H9 (cell line): ENCODE measurements at regions not wholly inside any gene's neighbourhood (a gene's known extent, or its start where the extent isn't known, plus 50 kb on each side); places are given as distances from the start of the nearest gene placed in this dataset.

ENCODE experiments used
- DNase-seq: peaks from one replicate; pipeline ENCODE4 v3.0.0-alpha.2; 2017
- H2AFZ ChIP-seq: one replicate; pipeline ENCODE4 v1.6.1; 2013; ENCODE audit warnings: mild to moderate bottlenecking, low read length, control low read depth, moderate library complexity
- H2AK5ac ChIP-seq: 2 replicates; pipeline ENCODE4 v1.6.1; 2013; ENCODE audit warnings: low read length, control low read depth, mixed read lengths; ENCODE audit not compliant: insufficient read length
- H2BK120ac ChIP-seq: one replicate; pipeline ENCODE4 v1.6.1; 2013; ENCODE audit warnings: low read depth, mild to moderate bottlenecking, low read length, control low read depth, inconsistent platforms; ENCODE audit not compliant: poor library complexity, severe bottlenecking
- H2BK12ac ChIP-seq: 2 replicates; pipeline ENCODE4 v1.6.1; 2013; ENCODE audit warnings: low read length, control low read depth, mixed read lengths, low read depth; ENCODE audit not compliant: insufficient read length
- H2BK15ac ChIP-seq: 2 replicates; pipeline ENCODE4 v1.6.1; 2013; ENCODE audit warnings: low read depth, low read length, control low read depth
- H2BK20ac ChIP-seq: one replicate; pipeline ENCODE4 v1.6.1; 2013; ENCODE audit warnings: low read depth, mild to moderate bottlenecking, low read length, control low read depth, inconsistent platforms; ENCODE audit not compliant: poor library complexity, severe bottlenecking
- H2BK5ac ChIP-seq: 2 replicates; pipeline ENCODE4 v1.6.1; 2013; ENCODE audit warnings: low read length, control low read depth, mixed read lengths; ENCODE audit not compliant: insufficient read length
- H3K14ac ChIP-seq: 2 replicates; pipeline ENCODE4 v1.6.1; 2013; ENCODE audit warnings: low read length, control low read depth; ENCODE audit not compliant: insufficient read depth
- H3K18ac ChIP-seq: 2 replicates; pipeline ENCODE4 v1.6.1; 2013; ENCODE audit warnings: low read depth, mild to moderate bottlenecking, mixed read lengths, low read length, control low read depth; ENCODE audit not compliant: insufficient read length
- H3K23ac ChIP-seq: 2 replicates; pipeline ENCODE4 v1.6.1; 2013; ENCODE audit warnings: low read length, control low read depth, mixed read lengths, low read depth; ENCODE audit not compliant: insufficient read length
- H3K23me2 ChIP-seq: 2 replicates; pipeline ENCODE4 v1.6.1; 2013; ENCODE audit warnings: low read depth, mild to moderate bottlenecking, mixed read lengths, low read length, control low read depth; ENCODE audit not compliant: insufficient read length, poor library complexity, severe bottlenecking
- H3K27ac ChIP-seq: 2 replicates; pipeline ENCODE4 v1.5.1; 2013; ENCODE audit warnings: low read length, control low read depth, mixed read lengths, low read depth; ENCODE audit not compliant: insufficient read length
- H3K27me3 ChIP-seq: 2 replicates; pipeline ENCODE4 v1.6.1; 2013; ENCODE audit warnings: low read length, control low read depth, inconsistent platforms; ENCODE audit not compliant: insufficient read depth
- H3K4ac ChIP-seq: 2 replicates; pipeline ENCODE4 v1.6.1; 2013; ENCODE audit warnings: low read depth, mild to moderate bottlenecking, control low read depth, inconsistent platforms, low read length, moderate library complexity
- H3K4me1 ChIP-seq: 2 replicates; pipeline ENCODE4 v1.6.1; 2013; ENCODE audit warnings: low read length, control low read depth, inconsistent platforms; ENCODE audit not compliant: insufficient read depth
- H3K4me2 ChIP-seq: 2 replicates; pipeline ENCODE4 v1.6.1; 2013; ENCODE audit warnings: low read length, control low read depth, mixed read lengths; ENCODE audit not compliant: insufficient read length, insufficient read depth
- H3K56ac ChIP-seq: 2 replicates; pipeline ENCODE4 v1.6.1; 2013; ENCODE audit warnings: low read depth, mild to moderate bottlenecking, mixed read lengths, low read length, control low read depth; ENCODE audit not compliant: insufficient read length
- H3K79me1 ChIP-seq: 2 replicates; pipeline ENCODE4 v1.6.1; 2013; ENCODE audit warnings: low read depth, mild to moderate bottlenecking, moderate library complexity, low read length, control low read depth, inconsistent platforms; ENCODE audit not compliant: insufficient read depth, poor library complexity, severe bottlenecking
- H3K79me2 ChIP-seq: 2 replicates; pipeline ENCODE4 v1.6.1; 2013; ENCODE audit warnings: low read length, control low read depth, inconsistent platforms; ENCODE audit not compliant: insufficient read depth
- H3K9ac ChIP-seq: 2 replicates; pipeline ENCODE4 v1.6.1; 2013; ENCODE audit warnings: low read length, control low read depth, mixed read lengths; ENCODE audit not compliant: insufficient read length; ENCODE audit errors: extremely low read depth
- H3K9me3 ChIP-seq: one replicate; pipeline ENCODE4 v1.6.1; 2013; ENCODE audit warnings: low read depth, low read length, inconsistent platforms; ENCODE audit not compliant: control insufficient read depth
- H3T11ph ChIP-seq: one replicate; pipeline ENCODE4 v1.6.1; 2013; ENCODE audit warnings: mild to moderate bottlenecking, low read length, control low read depth, inconsistent platforms
- H4K20me1 ChIP-seq: one replicate; pipeline ENCODE4 v1.6.1; 2013; ENCODE audit not compliant: control insufficient read depth, insufficient read length, insufficient read depth
- H4K5ac ChIP-seq: 2 replicates; pipeline ENCODE4 v1.6.1; 2013; ENCODE audit warnings: low read depth, mild to moderate bottlenecking, mixed read lengths, low read length, control low read depth; ENCODE audit not compliant: insufficient read length
- H4K8ac ChIP-seq: replicated peaks from 2 replicates; pipeline ENCODE4 v1.6.1; 2013; ENCODE audit warnings: low read length, control low read depth, mixed read lengths, low read depth; ENCODE audit not compliant: insufficient read length
- H4K91ac ChIP-seq: 2 replicates; pipeline ENCODE4 v1.6.1; 2013; ENCODE audit warnings: low read depth, mild to moderate bottlenecking, moderate library complexity, mixed read lengths, low read length, control low read depth; ENCODE audit not compliant: insufficient read length
- H3K27ac Mint-ChIP-seq, 3 experiments: 2 replicates in 2 of 3; 3 replicates in 1 of 3; pipeline ENCODE4 v1.8.0; 2020 to 2021; ENCODE audit warnings: mixed read lengths in 3 of 3, mild to moderate bottlenecking in 1 of 3, moderate library complexity in 1 of 3
- H3K27me3 Mint-ChIP-seq: 2 replicates; pipeline ENCODE4 v1.8.0; 2021; ENCODE audit warnings: low read depth, mild to moderate bottlenecking, moderate library complexity, mixed read lengths
- H3K36me3 Mint-ChIP-seq, 3 experiments: 2 replicates in 2 of 3; 3 replicates in 1 of 3; pipeline ENCODE4 v1.8.0; 2020 to 2021; ENCODE audit warnings: low read depth in 3 of 3, mixed read lengths in 3 of 3; ENCODE audit not compliant: insufficient read depth in 1 of 3
- H3K4me1 Mint-ChIP-seq, 2 experiments: 2 replicates each; pipeline ENCODE4 v1.8.0; 2020; ENCODE audit warnings: mixed read lengths in 2 of 2
- H3K4me3 Mint-ChIP-seq, 2 experiments: 2 replicates in 1 of 2; 3 replicates in 1 of 2; pipeline ENCODE4 v1.8.0; 2020 to 2021; ENCODE audit warnings: mild to moderate bottlenecking in 2 of 2, mixed read lengths in 2 of 2, moderate library complexity in 1 of 2
- H3K9me3 Mint-ChIP-seq, 2 experiments: 2 replicates in 1 of 2; 3 replicates in 1 of 2; pipeline ENCODE4 v1.8.0; 2020; ENCODE audit warnings: mild to moderate bottlenecking in 2 of 2, mixed read lengths in 2 of 2, moderate library complexity in 1 of 2
- WGBS: extraction: QIAGEN DNeasy Blood & Tissue Kit; methylation state at CpG from one replicate; pipeline ENCODE4 v1.1.7; 2013; ENCODE audit warnings: missing lambda C conversion rate, low lambda C conversion rate, mixed read lengths; ENCODE audit not compliant: insufficient read length; ENCODE audit errors: extremely low coverage; 5-methylcytosine and 5-hydroxymethylcytosine counted together
- TF ChIP-seq, protein P1 (sequence below): fragments of 200-600 bp; sonication (generic); conservative IDR thresholded peaks from 3 replicates; pipeline ENCODE4 v1.8.0; 2021; ENCODE audit warnings: antibody characterized with exemption, mild to moderate bottlenecking

DNA sequence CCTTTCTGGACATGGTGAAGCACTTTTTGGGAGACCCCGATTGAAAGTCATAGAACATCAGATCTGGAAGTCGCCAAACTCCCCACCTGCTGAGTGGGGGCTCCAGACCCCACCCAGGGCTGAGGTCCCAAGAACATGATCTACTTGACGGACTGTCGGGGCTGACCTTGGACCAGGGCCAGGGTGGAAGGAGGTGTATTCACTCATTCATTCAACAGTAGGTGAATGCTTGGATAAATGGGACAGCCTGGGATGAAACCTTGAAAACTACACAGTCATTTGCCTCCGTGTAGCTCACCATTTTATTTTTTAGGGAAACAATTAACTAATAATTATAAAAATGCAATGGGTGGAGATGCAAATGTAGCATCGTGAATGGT, 629.0 kb downstream of the BRD1 start:
- no peak overlapping the region for H3K56ac ChIP-seq
- H2BK20ac ChIP-seq: no peak overlapping the region
- no peak overlapping the region for H2BK15ac ChIP-seq
- H2AK5ac ChIP-seq: no peak overlapping the region
- no peak overlapping the region for H3T11ph ChIP-seq
- H3K4me2 ChIP-seq: no peak overlapping the region
- Mint-ChIP-seq H3K4me1 (peaks cover 11 to 18% of the 10 kb centered on the region in 2 experiments), H3K4me3 (no peak overlapping the region), H3K27ac (no peak overlapping the region), H3K36me3 (no peaks in the 10 kb centered on the region), H3K9me3 (no peaks in the 10 kb centered on the region), H3K27me3 (peaks cover 29% of the 10 kb centered on the region)
- no peak overlapping the region for H4K91ac ChIP-seq
- no peak overlapping the region for H3K9ac ChIP-seq
- no peaks in the 10 kb centered on the region for H3K79me2 ChIP-seq
- TF ChIP-seq, protein P1, sequence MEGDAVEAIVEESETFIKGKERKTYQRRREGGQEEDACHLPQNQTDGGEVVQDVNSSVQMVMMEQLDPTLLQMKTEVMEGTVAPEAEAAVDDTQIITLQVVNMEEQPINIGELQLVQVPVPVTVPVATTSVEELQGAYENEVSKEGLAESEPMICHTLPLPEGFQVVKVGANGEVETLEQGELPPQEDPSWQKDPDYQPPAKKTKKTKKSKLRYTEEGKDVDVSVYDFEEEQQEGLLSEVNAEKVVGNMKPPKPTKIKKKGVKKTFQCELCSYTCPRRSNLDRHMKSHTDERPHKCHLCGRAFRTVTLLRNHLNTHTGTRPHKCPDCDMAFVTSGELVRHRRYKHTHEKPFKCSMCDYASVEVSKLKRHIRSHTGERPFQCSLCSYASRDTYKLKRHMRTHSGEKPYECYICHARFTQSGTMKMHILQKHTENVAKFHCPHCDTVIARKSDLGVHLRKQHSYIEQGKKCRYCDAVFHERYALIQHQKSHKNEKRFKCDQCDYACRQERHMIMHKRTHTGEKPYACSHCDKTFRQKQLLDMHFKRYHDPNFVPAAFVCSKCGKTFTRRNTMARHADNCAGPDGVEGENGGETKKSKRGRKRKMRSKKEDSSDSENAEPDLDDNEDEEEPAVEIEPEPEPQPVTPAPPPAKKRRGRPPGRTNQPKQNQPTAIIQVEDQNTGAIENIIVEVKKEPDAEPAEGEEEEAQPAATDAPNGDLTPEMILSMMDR: no peak
- no peaks in the 10 kb centered on the region for H3K27me3 ChIP-seq
- H2BK12ac ChIP-seq: no peak overlapping the region
- no peak overlapping the region for H2BK5ac ChIP-seq
- no peak overlapping the region for H2BK120ac ChIP-seq
- H3K23ac ChIP-seq: no peak overlapping the region
- H3K4me1 ChIP-seq: no peaks in the 10 kb centered on the region
- no peak overlapping the region for H3K4ac ChIP-seq
- H3K27ac ChIP-seq: no peak overlapping the region
- no peaks in the 10 kb centered on the region for H3K9me3 ChIP-seq
- no peaks in the 10 kb centered on the region for H4K20me1 ChIP-seq
- DNase-seq: peak; percentile 6
- H3K79me1 ChIP-seq: no peaks in the 10 kb centered on the region
- no peak overlapping the region; the same call in 1 of the 2 replicates for H3K14ac ChIP-seq
- H4K8ac ChIP-seq: no peak overlapping the region
- H2AFZ ChIP-seq: no peak overlapping the region
- no peaks in the 10 kb centered on the region for H3K23me2 ChIP-seq
- WGBS: no CpG with 5 or more reads among the region's 6 CpGs
- H4K5ac ChIP-seq: no peak overlapping the region
- H3K18ac ChIP-seq: no peak overlapping the region
